ENCODE measurements at regions not wholly inside any gene's neighbourhood (a gene's known extent, or its start where the extent isn't known, plus 50 kb on each side); places are given as distances from the start of the nearest gene placed in this dataset.

DNA sequence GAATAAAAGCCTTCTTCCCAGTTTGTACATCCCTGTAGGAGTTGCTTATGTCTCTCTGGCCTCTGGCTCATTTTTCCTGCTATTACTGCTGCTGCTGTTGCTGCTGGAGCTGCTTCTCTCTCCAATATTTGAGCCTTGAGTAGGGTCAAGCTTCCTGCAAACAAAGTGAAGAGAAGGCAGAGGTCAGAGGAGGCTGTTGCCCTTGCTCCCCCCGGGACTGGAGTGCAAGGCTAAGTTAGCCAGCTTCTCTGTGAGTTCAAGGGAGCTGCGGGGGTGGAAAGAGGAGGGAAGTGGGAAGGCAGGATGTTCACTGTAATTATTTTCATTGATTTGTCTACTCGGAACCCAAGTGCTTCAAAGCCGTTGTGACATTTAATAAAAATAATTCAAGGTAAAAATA is 77.0 kb upstream of the TMEM132E start:
- Mint-ChIP-seq H3K4me1 (ENCODE audit: low read depth) (no peaks in the 10 kb centered on the region), H3K9me3 (ENCODE audit: low read depth) (no peaks in the 10 kb centered on the region), H3K27ac (ENCODE audit: unreplicated experiment) (no peak overlapping the region), H3K36me3 (ENCODE audit: low read depth) (no peaks in the 10 kb centered on the region), H3K4me3 (ENCODE audit: unreplicated experiment) (no peak overlapping the region), H3K27me3 (ENCODE audit: low read depth) (peaks cover 13% of the 10 kb centered on the region)
- no peak for TF ChIP-seq CTCF (IDR thresholded peaks at IDR 0.05)
- DNase-seq (ENCODE audit: low spot score): no peak

DNA sequence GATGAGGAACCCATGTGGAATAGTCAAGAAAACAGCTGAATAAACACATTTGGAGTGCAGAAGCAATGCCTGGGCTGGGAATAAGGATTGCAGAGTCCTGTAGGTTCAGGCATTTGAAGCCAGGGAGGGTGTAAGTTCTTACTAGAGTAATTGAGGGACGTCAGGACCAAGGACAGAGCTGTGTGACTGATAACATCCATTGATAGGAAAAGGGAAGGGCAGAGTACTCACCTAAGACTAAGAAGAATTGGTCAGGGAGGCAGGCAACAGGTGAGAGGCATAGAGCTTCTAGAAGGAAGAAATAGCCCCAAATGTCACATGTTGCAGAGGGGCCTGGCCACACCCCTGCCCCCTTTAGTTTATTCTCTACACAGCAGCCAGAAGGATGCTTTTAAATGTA is 79.8 kb upstream of the TMEM132E start:
- H3K36me3 Mint-ChIP-seq (ENCODE audit: low read depth): no peaks in the 10 kb centered on the region
- H3K9me3 Mint-ChIP-seq (ENCODE audit: low read depth): no peaks in the 10 kb centered on the region
- no peak for TF ChIP-seq CTCF (IDR thresholded peaks at IDR 0.05)
- H3K4me1 Mint-ChIP-seq (ENCODE audit: low read depth): no peaks in the 10 kb centered on the region
- H3K27ac Mint-ChIP-seq (ENCODE audit: unreplicated experiment): no peak overlapping the region
- DNase-seq (ENCODE audit: low spot score): no peak
- no peak overlapping the region for H3K4me3 Mint-ChIP-seq (ENCODE audit: unreplicated experiment)
- peaks cover 11% of the 10 kb centered on the region for H3K27me3 Mint-ChIP-seq (ENCODE audit: low read depth)

DNA sequence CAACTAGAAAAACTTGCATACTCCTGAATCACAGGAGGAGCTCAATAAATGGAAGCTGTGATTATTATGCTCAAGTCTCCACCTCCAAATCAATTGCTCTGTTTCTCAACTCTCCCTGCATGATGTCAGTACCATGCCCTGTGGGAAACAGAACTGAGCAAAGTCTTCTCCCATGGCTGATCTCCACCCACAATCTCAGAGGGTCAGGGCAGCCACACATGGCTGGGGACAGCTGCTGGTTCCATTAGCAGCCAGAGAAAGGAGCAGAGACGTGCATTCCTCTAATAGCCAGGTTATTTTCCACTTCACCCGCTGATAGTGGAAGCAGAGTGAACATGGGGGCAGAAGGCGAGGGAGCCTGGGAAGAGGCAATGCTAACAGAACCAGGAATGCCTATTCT is 85.5 kb upstream of the TMEM132E start:
- Mint-ChIP-seq H3K27ac (ENCODE audit: unreplicated experiment) (no peak overlapping the region), H3K4me1 (ENCODE audit: low read depth) (no peaks in the 10 kb centered on the region)
- no peak for TF ChIP-seq CTCF (IDR thresholded peaks at IDR 0.05)

DNA sequence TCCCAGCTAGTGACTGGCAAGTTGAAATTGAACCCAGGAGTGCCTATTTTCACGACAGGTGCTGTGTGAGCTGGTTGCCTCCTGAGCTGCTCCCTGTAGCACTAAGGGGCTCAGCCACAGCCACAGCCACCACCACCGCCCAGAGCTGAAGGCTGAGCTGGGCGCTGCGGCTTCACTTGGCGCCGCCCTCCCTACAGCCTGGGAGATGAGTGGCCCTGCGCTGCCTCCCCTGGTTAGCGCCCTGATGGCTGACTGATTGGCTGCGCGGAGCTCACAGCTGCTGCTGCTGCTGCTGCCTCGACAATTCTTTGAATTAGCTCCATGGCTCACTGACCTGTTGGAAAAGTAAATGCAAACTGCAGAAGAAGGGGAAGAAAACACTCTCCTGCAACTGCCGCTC is 91.8 kb upstream of the TMEM132E start:
- Mint-ChIP-seq H3K36me3 (ENCODE audit: low read depth) (no peaks in the 10 kb centered on the region), H3K27ac (ENCODE audit: unreplicated experiment) (no peak overlapping the region), H3K4me3 (ENCODE audit: unreplicated experiment) (no peak overlapping the region), H3K27me3 (ENCODE audit: low read depth) (peaks cover 12% of the 10 kb centered on the region), H3K4me1 (ENCODE audit: low read depth) (no peaks in the 10 kb centered on the region), H3K9me3 (ENCODE audit: low read depth) (no peaks in the 10 kb centered on the region)
- TF ChIP-seq CTCF (IDR thresholded peaks at IDR 0.05): no peak
- DNase-seq (ENCODE audit: low spot score): no peak

More for the DNA sequence above, 85.5 kb upstream of the TMEM132E start:
- DNase-seq (ENCODE audit: low spot score): no peak
- H3K36me3 Mint-ChIP-seq (ENCODE audit: low read depth): no peaks in the 10 kb centered on the region
- no peaks in the 10 kb centered on the region for H3K9me3 Mint-ChIP-seq (ENCODE audit: low read depth)
- peaks cover 11% of the 10 kb centered on the region for H3K27me3 Mint-ChIP-seq (ENCODE audit: low read depth)
- H3K4me3 Mint-ChIP-seq (ENCODE audit: unreplicated experiment): no peak overlapping the region

DNA sequence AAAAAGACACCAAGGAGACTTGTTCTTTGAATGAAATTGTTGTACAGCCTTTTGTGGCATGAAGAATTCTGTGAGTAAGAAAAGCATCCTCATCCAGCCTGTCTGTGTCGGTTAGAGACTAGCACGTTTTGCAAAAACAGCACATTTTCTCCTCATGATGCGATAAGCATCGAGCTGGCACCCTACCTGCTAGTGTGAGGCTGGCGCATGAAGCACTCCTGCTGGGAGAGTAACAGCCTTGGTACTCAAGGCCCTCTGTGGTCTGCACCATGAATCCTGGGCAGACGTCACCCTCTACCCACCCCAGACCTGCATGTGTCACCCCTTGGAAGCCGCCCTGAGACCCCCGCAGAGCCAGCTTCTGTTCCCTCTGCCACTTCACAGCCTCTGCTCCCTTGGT is 92.6 kb upstream of the TMEM132E start:
- no peak for DNase-seq (ENCODE audit: low spot score)
- H3K4me3 Mint-ChIP-seq (ENCODE audit: unreplicated experiment): no peak overlapping the region
- H3K4me1 Mint-ChIP-seq (ENCODE audit: low read depth): no peaks in the 10 kb centered on the region
- no peak for TF ChIP-seq CTCF (IDR thresholded peaks at IDR 0.05)
- H3K9me3 Mint-ChIP-seq (ENCODE audit: low read depth): no peaks in the 10 kb centered on the region
- H3K36me3 Mint-ChIP-seq (ENCODE audit: low read depth): no peaks in the 10 kb centered on the region
- peaks cover 12% of the 10 kb centered on the region for H3K27me3 Mint-ChIP-seq (ENCODE audit: low read depth)
- H3K27ac Mint-ChIP-seq (ENCODE audit: unreplicated experiment): no peak overlapping the region

All from chondrocyte (in vitro differentiated cells).